Astrocyte (in vitro differentiated cells and primary cell): ENCODE measurements at regions not wholly inside any gene's neighbourhood (a gene's known extent, or its start where the extent isn't known, plus 50 kb on each side); places are given as distances from the start of the nearest gene placed in this dataset.

Experiments
- EZH2 ChIP-seq: IDR thresholded peaks from 2 replicates; pipeline ENCODE4 v1.6.1; 2012; ENCODE audit warnings: mild to moderate bottlenecking, low read length, inconsistent platforms; ENCODE audit not compliant: insufficient read depth
- TF ChIP-seq, protein P1 (sequence below): IDR thresholded peaks from 2 replicates; pipeline ENCODE4 v1.5.1; 2011; ENCODE audit warnings: low read depth, mild to moderate bottlenecking, inconsistent platforms, low read length, moderate library complexity; ENCODE audit not compliant: insufficient read depth

DNA sequence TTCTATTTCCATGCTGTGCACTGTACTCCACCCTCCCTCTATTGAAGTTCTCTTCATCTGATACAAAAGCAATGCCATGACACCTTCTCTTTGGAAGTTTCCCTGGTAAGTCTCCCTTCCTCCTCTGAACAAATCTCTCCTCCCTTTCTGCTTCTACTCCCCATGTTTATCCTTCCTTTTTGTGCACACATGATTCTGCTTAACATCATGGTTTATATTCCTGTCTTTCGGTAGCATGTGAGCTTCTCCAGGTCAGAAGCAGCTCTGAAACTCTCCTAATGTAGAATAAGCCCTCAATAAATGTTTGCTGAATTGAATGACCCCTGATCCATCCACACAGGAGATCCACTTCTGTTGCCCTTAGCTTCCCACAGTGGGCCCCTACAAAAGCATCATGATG is 328.6 kb downstream of the PLPP3 start:
- no peak for TF ChIP-seq EZH2
- TF ChIP-seq, protein P1, sequence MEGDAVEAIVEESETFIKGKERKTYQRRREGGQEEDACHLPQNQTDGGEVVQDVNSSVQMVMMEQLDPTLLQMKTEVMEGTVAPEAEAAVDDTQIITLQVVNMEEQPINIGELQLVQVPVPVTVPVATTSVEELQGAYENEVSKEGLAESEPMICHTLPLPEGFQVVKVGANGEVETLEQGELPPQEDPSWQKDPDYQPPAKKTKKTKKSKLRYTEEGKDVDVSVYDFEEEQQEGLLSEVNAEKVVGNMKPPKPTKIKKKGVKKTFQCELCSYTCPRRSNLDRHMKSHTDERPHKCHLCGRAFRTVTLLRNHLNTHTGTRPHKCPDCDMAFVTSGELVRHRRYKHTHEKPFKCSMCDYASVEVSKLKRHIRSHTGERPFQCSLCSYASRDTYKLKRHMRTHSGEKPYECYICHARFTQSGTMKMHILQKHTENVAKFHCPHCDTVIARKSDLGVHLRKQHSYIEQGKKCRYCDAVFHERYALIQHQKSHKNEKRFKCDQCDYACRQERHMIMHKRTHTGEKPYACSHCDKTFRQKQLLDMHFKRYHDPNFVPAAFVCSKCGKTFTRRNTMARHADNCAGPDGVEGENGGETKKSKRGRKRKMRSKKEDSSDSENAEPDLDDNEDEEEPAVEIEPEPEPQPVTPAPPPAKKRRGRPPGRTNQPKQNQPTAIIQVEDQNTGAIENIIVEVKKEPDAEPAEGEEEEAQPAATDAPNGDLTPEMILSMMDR, result no peak
